ENCODE measurements at regions not wholly inside any gene's neighbourhood (a gene's known extent, or its start where the extent isn't known, plus 50 kb on each side); places are given as distances from the start of the nearest gene placed in this dataset.

DNA sequence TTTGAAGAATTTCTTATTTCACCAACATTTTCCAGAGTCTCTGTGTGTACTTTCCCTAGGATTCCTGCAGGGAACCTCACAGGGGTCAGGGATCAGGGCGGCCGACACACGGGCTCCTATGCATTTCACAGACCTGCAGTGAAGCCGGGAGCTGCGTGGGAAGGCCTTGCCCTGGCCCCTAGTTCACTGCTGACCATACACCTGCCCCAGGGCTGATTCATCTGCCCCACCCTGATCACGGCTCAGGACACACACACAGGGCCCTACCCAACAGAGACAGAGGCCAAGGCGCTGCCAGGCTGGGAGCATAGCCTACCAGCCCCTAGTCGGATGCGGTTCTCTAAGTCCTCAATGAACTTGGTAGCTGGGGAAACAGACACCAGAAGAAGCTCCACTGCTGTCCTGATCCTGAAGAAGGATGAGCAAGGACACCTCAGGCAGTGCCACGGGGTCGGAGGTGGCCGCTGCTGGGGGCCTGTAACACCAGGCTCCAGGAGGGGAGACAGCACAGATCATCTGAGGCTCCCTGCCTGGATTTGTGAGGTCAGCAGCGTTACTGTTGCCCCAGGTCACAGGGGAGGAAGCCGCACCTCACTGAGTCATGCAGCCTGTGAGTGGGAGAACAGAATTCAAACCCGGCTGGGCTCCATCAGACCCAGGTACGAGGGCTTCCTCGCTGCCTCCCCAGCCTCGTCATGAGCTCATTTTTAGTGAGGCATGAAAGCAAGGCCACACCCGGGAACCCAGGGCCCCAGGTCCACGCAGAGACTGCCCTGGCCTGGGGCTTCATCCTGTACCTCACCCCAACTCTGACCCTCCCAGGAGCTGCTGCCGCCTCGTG is 278.8 kb upstream of the PPP2R2D start:
- WGBS, 3 donors, result 66 to 77% (median 76%) methylated on average over 22 of the region's 22 CpGs
- TF ChIP-seq POLR2A (IDR thresholded peaks at IDR 0.05), result no peak
- no peak for TF ChIP-seq EP300 (IDR thresholded peaks at IDR 0.05)
- TF ChIP-seq, protein P1, sequence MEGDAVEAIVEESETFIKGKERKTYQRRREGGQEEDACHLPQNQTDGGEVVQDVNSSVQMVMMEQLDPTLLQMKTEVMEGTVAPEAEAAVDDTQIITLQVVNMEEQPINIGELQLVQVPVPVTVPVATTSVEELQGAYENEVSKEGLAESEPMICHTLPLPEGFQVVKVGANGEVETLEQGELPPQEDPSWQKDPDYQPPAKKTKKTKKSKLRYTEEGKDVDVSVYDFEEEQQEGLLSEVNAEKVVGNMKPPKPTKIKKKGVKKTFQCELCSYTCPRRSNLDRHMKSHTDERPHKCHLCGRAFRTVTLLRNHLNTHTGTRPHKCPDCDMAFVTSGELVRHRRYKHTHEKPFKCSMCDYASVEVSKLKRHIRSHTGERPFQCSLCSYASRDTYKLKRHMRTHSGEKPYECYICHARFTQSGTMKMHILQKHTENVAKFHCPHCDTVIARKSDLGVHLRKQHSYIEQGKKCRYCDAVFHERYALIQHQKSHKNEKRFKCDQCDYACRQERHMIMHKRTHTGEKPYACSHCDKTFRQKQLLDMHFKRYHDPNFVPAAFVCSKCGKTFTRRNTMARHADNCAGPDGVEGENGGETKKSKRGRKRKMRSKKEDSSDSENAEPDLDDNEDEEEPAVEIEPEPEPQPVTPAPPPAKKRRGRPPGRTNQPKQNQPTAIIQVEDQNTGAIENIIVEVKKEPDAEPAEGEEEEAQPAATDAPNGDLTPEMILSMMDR (IDR thresholded peaks at IDR 0.05), result no peak
- no peak for DNase-seq
- H3K4me3 ChIP-seq, result no peak overlapping the region
- no peaks in the 10 kb centered on the region for H3K9me3 ChIP-seq
- H3K4me1 ChIP-seq (ENCODE audit: insufficient read depth), result no peaks in the 10 kb centered on the region
- no peaks in the 10 kb centered on the region for H3K36me3 ChIP-seq
- H3K27me3 ChIP-seq, result no peaks in the 10 kb centered on the region
- H3K27ac ChIP-seq, result no peak overlapping the region
- intact Hi-C loops (cut with DNase I), result no loop called here

DNA sequence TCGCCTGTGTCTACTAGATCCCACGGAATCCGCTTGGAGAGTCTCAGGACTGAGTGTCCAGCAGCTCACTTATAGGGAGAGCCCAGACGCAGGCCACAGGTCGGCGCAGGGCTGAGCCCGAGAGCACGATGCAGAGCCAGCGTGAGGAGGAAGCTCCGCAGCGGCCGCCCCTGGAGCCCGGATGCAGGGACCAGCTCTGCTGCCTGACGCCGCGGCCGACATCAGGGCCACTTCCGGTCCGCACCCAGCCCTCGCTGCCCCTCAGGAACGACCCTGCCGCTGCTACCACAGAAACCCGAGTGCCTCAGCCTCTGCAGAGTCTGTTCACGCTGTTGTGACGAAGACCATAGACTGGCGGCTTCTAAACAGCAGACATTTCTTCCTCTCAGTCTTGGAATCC is 275.8 kb upstream of the PPP2R2D start:
- Histone ChIP-seq H3K27ac (no peak overlapping the region), H3K27me3 (no peaks in the 10 kb centered on the region), H3K36me3 (no peaks in the 10 kb centered on the region), H3K9me3 (no peaks in the 10 kb centered on the region), H3K4me3 (no peak overlapping the region), H3K4me1 (ENCODE audit: insufficient read depth) (no peaks in the 10 kb centered on the region)
- DNase-seq, result no peak
- TF ChIP-seq POLR2A (IDR thresholded peaks at IDR 0.05) (no peak), EP300 (IDR thresholded peaks at IDR 0.05) (no peak)
- TF ChIP-seq, protein P1 (IDR thresholded peaks at IDR 0.05), result no peak
- 90 to 94% (median 91%) methylated on average over 26 of the region's 26 CpGs for WGBS, 3 donors
- intact Hi-C loops (cut with DNase I), result no loop called here

DNA sequence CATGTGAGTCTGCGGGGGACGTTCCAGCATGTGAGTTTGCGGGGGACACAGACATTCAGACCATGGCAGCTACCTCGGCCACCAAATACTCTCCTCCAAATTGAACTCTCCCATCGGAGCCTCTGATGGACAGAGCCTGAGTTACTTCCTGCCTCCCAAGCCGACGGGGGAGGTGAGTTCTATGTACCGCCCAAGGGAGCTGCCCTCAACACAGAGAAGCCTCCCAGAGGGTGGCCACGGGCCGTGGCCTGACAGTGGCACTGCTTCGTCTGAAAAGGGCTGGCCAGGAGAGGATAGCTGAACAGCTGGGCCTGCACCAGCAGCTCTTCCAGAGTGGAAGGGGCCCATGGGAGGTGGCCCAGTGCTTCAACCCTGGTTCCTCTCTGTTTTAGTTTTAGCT is 274.5 kb upstream of the PPP2R2D start:
- no peak for TF ChIP-seq POLR2A (IDR thresholded peaks at IDR 0.05)
- no peak for TF ChIP-seq EP300 (IDR thresholded peaks at IDR 0.05)
- TF ChIP-seq, protein P1 (IDR thresholded peaks at IDR 0.05), result no peak
- intact Hi-C loops (cut with DNase I), result no loop called here
- no peak overlapping the region for H3K27ac ChIP-seq
- no peaks in the 10 kb centered on the region for H3K36me3 ChIP-seq
- no peak for DNase-seq
- 85 to 87% (median 86%) methylated on average over 11 of the region's 11 CpGs for WGBS, 3 donors
- no peak overlapping the region for H3K4me3 ChIP-seq
- no peaks in the 10 kb centered on the region for H3K9me3 ChIP-seq
- no peaks in the 10 kb centered on the region for H3K27me3 ChIP-seq
- no peaks in the 10 kb centered on the region for H3K4me1 ChIP-seq (ENCODE audit: insufficient read depth)

DNA sequence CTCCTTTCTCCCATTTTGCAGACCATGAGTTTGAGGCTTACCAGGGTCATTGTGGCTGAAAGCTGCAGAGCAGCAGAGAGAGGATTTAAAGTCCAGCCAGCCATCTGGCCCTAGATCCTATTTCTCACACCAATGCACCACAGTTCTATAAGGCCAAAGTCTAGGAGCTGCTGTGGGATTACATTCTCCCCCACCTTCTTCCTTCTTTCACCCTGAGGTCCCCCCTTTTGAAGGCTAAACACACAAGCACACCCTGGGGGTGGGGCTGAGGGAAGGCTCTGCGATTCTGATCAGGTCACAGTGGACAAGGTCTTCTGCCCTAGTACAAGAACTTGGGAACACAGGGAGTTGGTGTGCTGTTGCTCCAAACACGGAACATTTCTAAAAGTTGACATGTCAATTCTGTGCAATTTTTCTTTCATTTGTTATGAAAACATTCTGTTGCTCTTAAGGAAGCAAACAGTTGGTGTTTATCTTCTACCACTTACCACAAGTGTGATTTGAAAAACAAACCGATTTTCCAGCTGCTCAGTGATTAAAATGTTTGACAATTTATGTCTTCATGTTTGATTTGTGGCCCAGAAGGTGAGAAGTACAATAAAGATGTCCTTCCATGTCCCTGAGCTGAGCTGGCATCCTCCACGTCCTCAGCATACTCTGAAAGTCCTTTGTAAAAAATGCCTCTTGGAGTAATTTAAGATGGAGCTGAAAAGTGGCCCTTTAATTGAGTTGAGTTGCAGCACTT is 271.6 kb upstream of the PPP2R2D start:
- Histone ChIP-seq H3K27me3 (no peaks in the 10 kb centered on the region), H3K36me3 (no peaks in the 10 kb centered on the region), H3K4me1 (ENCODE audit: insufficient read depth) (no peaks in the 10 kb centered on the region), H3K4me3 (no peak overlapping the region), H3K27ac (no peak overlapping the region), H3K9me3 (no peaks in the 10 kb centered on the region)
- 3 to 28% (median 7%) methylated on average over 4 of the region's 4 CpGs for WGBS, 3 donors
- no peak for DNase-seq
- intact Hi-C loops (cut with DNase I), result no loop called here
- TF ChIP-seq POLR2A (IDR thresholded peaks at IDR 0.05) (no peak), EP300 (IDR thresholded peaks at IDR 0.05) (no peak)
- TF ChIP-seq, protein P1 (IDR thresholded peaks at IDR 0.05), result no peak
